HepG2 (cell line): ENCODE measurements at regions not wholly inside any gene's neighbourhood (a gene's known extent, or its start where the extent isn't known, plus 50 kb on each side); places are given as distances from the start of the nearest gene placed in this dataset.

Source experiments
- CREB3 ChIP-seq: sonication (generic); formaldehyde crosslinking; IDR thresholded peaks from 2 replicates; pipeline ENCODE4 v1.5.0; 2020; ENCODE audit warnings: missing genetic modification reagents
- ELF3 ChIP-seq: IDR thresholded peaks from 2 replicates; pipeline ENCODE4 v1.6.1; 2016; ENCODE audit warnings: missing genetic modification reagents, missing compliant biosample characterization
- ELK4 ChIP-seq: sonication (generic); formaldehyde crosslinking; IDR thresholded peaks from 2 replicates; pipeline ENCODE4 v1.9.0; 2021; ENCODE audit warnings: missing genetic modification reagents, borderline replicate concordance
- FLYWCH1 ChIP-seq: sonication (generic); formaldehyde crosslinking; IDR thresholded peaks from 2 replicates; pipeline ENCODE4 v1.8.1; 2023; ENCODE audit warnings: mild to moderate bottlenecking, missing genetic modification reagents
- FOXM1 ChIP-seq: sonication (generic); formaldehyde crosslinking; IDR thresholded peaks from 2 replicates; pipeline ENCODE4 v1.5.0; 2020; ENCODE audit warnings: missing genetic modification reagents
- KDM6A ChIP-seq: IDR thresholded peaks from 2 replicates; pipeline ENCODE4 v1.6.1; 2016; ENCODE audit warnings: low read depth
- MAFK ChIP-seq, 2 experiments: IDR thresholded peaks in 1 of 2; conservative IDR thresholded peaks in 1 of 2; 2 replicates each; pipeline ENCODE4 v1.6.1; 2011; ENCODE audit warnings: improper control_type of control experiment in 2 of 2, low read length in 2 of 2
- MBNL3 ChIP-seq: fragments of 250-450 bp; sonication (Bioruptor Pico); conservative IDR thresholded peaks from 2 replicates; pipeline ENCODE4 v1.8.0; 2022; ENCODE audit warnings: mild to moderate bottlenecking, inconsistent platforms
- MED13 ChIP-seq: sonication (generic); formaldehyde crosslinking; IDR thresholded peaks from 2 replicates; pipeline ENCODE4 v1.5.0; 2020; ENCODE audit warnings: missing genetic modification reagents
- NBN ChIP-seq: fragments of 450-650 bp; conservative IDR thresholded peaks from 2 replicates; pipeline ENCODE4 v1.6.1; 2017
- PAXIP1 ChIP-seq: sonication (generic); formaldehyde crosslinking; conservative IDR thresholded peaks from 2 replicates; pipeline ENCODE4 v1.4.0; 2020; ENCODE audit warnings: mild to moderate bottlenecking, missing genetic modification reagents, moderate library complexity
- RAD21 ChIP-seq: fragments of 450-650 bp; formaldehyde crosslinking; IDR thresholded peaks from 2 replicates; pipeline ENCODE4 v1.5.0; 2020; ENCODE audit warnings: mild to moderate bottlenecking
- SIX4 ChIP-seq: sonication (generic); formaldehyde crosslinking; IDR thresholded peaks from 2 replicates; pipeline ENCODE4 v1.4.0; 2020; ENCODE audit warnings: missing genetic modification reagents
- TAF15 ChIP-seq: fragments of 200-400 bp; formaldehyde crosslinking; IDR thresholded peaks from one replicate; pipeline ENCODE4 v1.6.1; 2018; ENCODE audit warnings: mild to moderate bottlenecking, low read depth, low read length; ENCODE audit not compliant: poor library complexity, severe bottlenecking
- ZBTB39 ChIP-seq: sonication (generic); formaldehyde crosslinking; IDR thresholded peaks from 2 replicates; pipeline ENCODE4 v1.5.0; 2020; ENCODE audit warnings: missing genetic modification reagents
- ZBTB7A ChIP-seq: sonication (generic); formaldehyde crosslinking; IDR thresholded peaks from 2 replicates; pipeline ENCODE4 v1.8.0; 2022; ENCODE audit warnings: mild to moderate bottlenecking, missing genetic modification reagents
- ZFP41 ChIP-seq: sonication (generic); formaldehyde crosslinking; IDR thresholded peaks from 2 replicates; pipeline ENCODE4 v1.4.0; 2020; ENCODE audit warnings: mild to moderate bottlenecking, missing genetic modification reagents, borderline replicate concordance
- ZFP91 ChIP-seq: sonication (generic); formaldehyde crosslinking; IDR thresholded peaks from 2 replicates; pipeline ENCODE4 v1.9.0; 2022; ENCODE audit warnings: missing genetic modification reagents, mild to moderate bottlenecking, borderline replicate concordance
- ZKSCAN5 ChIP-seq: sonication (generic); formaldehyde crosslinking; IDR thresholded peaks from 2 replicates; pipeline ENCODE4 v1.5.1; 2020; ENCODE audit warnings: mild to moderate bottlenecking, missing genetic modification reagents
- ZNF780A ChIP-seq: sonication (generic); formaldehyde crosslinking; IDR thresholded peaks from 2 replicates; pipeline ENCODE4 v1.8.0; 2022; ENCODE audit warnings: mild to moderate bottlenecking, missing genetic modification reagents, moderate library complexity
- ZNF788 ChIP-seq: sonication (generic); formaldehyde crosslinking; IDR thresholded peaks from 2 replicates; pipeline ENCODE4 v1.5.0; 2020; ENCODE audit warnings: mild to moderate bottlenecking, missing genetic modification reagents, borderline replicate concordance

GRCh38 chr17:72556944-72557826 lies 436.4 kb downstream of the SOX9 start (continued):
- TF ChIP-seq PAXIP1 (CRISPR knock-in tag) = no peak
- peak; percentile 43; the same call in 1 of the 2 replicates for TF ChIP-seq ZFP91 (CRISPR knock-in tag)
- peak; percentile 60; the same call in 1 of the 2 replicates for TF ChIP-seq ZNF788 (CRISPR knock-in tag)
- no peak for TF ChIP-seq FLYWCH1 (CRISPR knock-in tag)
- no peak for TF ChIP-seq TAF15
- no peak for TF ChIP-seq MAFK (conservative IDR thresholded peaks at IDR 0.05 in 1 of 2, IDR thresholded peaks at IDR 0.05 in 1 of 2; ENCODE audit: low read length in 2 of 2)
- TF ChIP-seq RAD21 (CRISPR knock-in tag) = peak; percentile 96
- no peak for TF ChIP-seq MBNL3 (CRISPR knock-in tag)
- no peak for TF ChIP-seq ZNF780A (CRISPR knock-in tag)
- no peak for TF ChIP-seq MED13 (CRISPR knock-in tag)
- TF ChIP-seq ZBTB7A (CRISPR knock-in tag) = peak; percentile 72; the same call in 1 of the 2 replicates
- TF ChIP-seq NBN = peak; percentile 97
- TF ChIP-seq KDM6A (CRISPR knock-in tag) = no peak
- no peak for TF ChIP-seq ZFP41 (CRISPR knock-in tag)
- no peak for TF ChIP-seq ZBTB39 (CRISPR knock-in tag)
- TF ChIP-seq CREB3 (CRISPR knock-in tag) = no peak
- TF ChIP-seq ELF3 = peak; percentile 19; the same call in 1 of the 2 replicates
- TF ChIP-seq ZKSCAN5 (CRISPR knock-in tag) = no peak
- TF ChIP-seq SIX4 (CRISPR knock-in tag) = no peak
- no peak for TF ChIP-seq FOXM1 (CRISPR knock-in tag)
- TF ChIP-seq ELK4 (CRISPR knock-in tag) = no peak
